Mesodermal cell (in vitro differentiated cells): ENCODE measurements at regions not wholly inside any gene's neighbourhood (a gene's known extent, or its start where the extent isn't known, plus 50 kb on each side); places are given as distances from the start of the nearest gene placed in this dataset.

Experiments
- H3K27ac ChIP-seq: 2 replicates; pipeline ENCODE4 v1.7.0; 2013; ENCODE audit warnings: mild to moderate bottlenecking, low read depth, low read length, moderate library complexity; ENCODE audit not compliant: severe bottlenecking
- H3K36me3 ChIP-seq: 2 replicates; pipeline ENCODE4 v1.7.1; 2013; ENCODE audit warnings: mild to moderate bottlenecking, low read length, moderate library complexity; ENCODE audit not compliant: control insufficient read depth, insufficient read depth
- H3K4me1 ChIP-seq: one replicate; pipeline ENCODE4 v1.7.1; 2013; ENCODE audit warnings: mild to moderate bottlenecking, low read length; ENCODE audit not compliant: insufficient read depth, control insufficient read depth, poor library complexity, severe bottlenecking
- H3K4me3 ChIP-seq: 2 replicates; pipeline ENCODE4 v1.7.0; 2013; ENCODE audit warnings: low read length, control low read depth, mild to moderate bottlenecking; ENCODE audit not compliant: insufficient read depth, poor library complexity, severe bottlenecking; ENCODE audit errors: extremely low read depth
- H3K9me3 ChIP-seq: 2 replicates; pipeline ENCODE4 v1.7.1; 2013; ENCODE audit warnings: mild to moderate bottlenecking, low read length, moderate library complexity; ENCODE audit not compliant: control insufficient read depth
- WGBS, 2 experiments: methylation state at CpG; one replicate each; pipeline ENCODE4 v1.1.5; 2013; ENCODE audit warnings: missing lambda C conversion rate in 2 of 2; ENCODE audit not compliant: insufficient coverage in 2 of 2; 5-methylcytosine and 5-hydroxymethylcytosine counted together

GRCh38 chr7:156456032-156456431 is 184.5 kb upstream of the RNF32 start:
- no peaks in the 10 kb centered on the region for H3K9me3 ChIP-seq
- H3K4me1 ChIP-seq: no peaks in the 10 kb centered on the region
- H3K36me3 ChIP-seq: no peaks in the 10 kb centered on the region
- H3K27ac ChIP-seq: no peak overlapping the region
- WGBS, 2 experiments: 85 to 88% methylated on average over 5 of the region's 8 CpGs
- H3K4me3 ChIP-seq: no peak overlapping the region

- H3K27ac ChIP-seq: no peak overlapping the region
- no peaks in the 10 kb centered on the region for H3K36me3 ChIP-seq
- WGBS, 2 experiments: 80 to 83% methylated on average over 1 to 2 of the region's 3 CpGs
- no peak overlapping the region for H3K4me3 ChIP-seq
- H3K4me1 ChIP-seq: no peaks in the 10 kb centered on the region
- H3K9me3 ChIP-seq: no peaks in the 10 kb centered on the region
Measured at GRCh38 chr7:156450473-156450872, 190.1 kb upstream of the RNF32 start.

DNA sequence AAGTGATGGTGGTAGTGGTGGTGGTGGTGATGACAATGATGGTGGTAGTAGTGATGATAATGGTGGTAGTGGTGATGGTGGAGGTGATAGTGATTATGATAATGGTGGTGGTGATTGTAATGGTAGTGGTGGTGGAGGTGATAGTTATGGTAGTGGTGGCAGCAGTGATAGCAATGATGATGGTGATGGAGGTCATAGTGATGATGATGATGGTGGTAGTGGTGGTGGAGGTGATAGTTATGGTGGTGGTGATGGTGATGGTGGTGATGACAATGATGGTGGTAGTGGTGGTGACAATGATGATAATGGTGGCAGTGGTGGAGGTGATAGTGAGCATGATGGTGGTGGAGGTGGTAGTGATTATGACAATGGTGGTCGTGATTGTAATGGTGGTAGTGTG is 191.7 kb upstream of the RNF32 start:
- Histone ChIP-seq H3K9me3 (no peaks in the 10 kb centered on the region), H3K27ac (no peak overlapping the region), H3K4me1 (no peaks in the 10 kb centered on the region), H3K4me3 (no peak overlapping the region), H3K36me3 (no peaks in the 10 kb centered on the region)
- 67 to 85% methylated on average over 1 of the region's 1 CpG for WGBS, 2 experiments

- Histone ChIP-seq H3K36me3 (no peaks in the 10 kb centered on the region), H3K4me3 (no peak overlapping the region), H3K9me3 (no peaks in the 10 kb centered on the region), H3K4me1 (no peaks in the 10 kb centered on the region), H3K27ac (no peak overlapping the region)
Measured at GRCh38 chr7:156446990-156447389, 193.6 kb upstream of the RNF32 start.

DNA sequence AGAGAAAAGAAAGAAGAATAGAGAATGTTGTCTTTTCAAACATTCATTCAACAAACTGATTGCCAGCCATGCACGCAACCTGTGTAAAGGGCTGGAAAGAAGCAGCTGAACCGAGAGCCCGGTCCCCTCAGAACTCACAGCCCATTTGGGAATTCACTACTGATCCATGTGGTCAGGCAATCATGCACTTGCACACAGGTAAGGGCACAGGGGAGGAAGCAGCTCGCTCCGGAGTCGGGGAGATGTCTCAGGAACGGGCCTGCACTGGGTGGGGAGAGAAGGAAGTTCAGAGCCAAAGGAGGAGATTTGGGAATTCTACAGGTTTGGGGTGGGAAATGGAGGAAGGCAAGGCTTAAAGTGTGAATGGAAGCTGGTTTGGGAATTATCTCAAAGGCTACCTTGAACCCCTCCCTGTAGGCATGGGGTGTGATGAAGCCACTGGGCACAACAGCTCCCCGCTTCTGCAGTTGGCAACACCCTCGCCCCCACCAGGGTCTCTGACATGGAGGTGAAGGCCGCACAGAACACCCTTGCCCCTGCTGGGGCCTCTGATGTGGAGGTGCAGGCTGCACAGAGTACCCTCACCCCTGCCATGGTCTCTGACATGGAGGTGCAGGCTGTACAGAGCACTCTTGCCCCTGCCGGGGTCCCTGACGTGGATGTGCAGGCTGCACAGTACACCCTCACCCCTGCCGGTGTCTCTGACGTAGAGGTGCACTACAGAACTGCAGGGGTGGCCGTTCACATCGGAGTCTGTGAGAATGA is 194.4 kb upstream of the RNF32 start:
- no peaks in the 10 kb centered on the region for H3K9me3 ChIP-seq
- H3K4me3 ChIP-seq: no peak overlapping the region
- no peak overlapping the region for H3K27ac ChIP-seq
- no peaks in the 10 kb centered on the region for H3K36me3 ChIP-seq
- H3K4me1 ChIP-seq: no peaks in the 10 kb centered on the region
- 85 to 87% methylated on average over 15 of the region's 16 CpGs for WGBS, 2 experiments

DNA sequence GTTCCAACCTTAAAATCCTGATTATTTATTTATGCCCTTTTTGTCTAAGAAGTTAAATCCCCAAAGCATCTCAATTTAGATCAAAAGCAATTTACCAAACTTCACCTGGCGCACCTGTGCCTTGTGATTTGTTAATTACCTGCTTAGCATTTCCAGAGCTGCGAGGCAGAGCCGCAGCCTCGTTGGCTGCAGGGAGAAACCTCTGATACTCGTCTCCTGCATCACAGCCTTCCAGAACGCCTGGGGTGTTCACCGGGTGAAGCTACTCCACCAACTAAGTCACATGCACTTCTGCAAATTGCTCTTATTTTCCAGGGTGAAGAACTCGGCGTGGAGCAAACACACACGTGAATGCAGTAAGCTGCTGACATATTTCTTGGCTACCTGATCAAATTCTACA is 198.1 kb upstream of the RNF32 start:
- no peaks in the 10 kb centered on the region for H3K9me3 ChIP-seq
- WGBS, 2 experiments: 81% methylated on average over 10 of the region's 10 CpGs
- H3K4me3 ChIP-seq: no peak overlapping the region
- H3K4me1 ChIP-seq: no peaks in the 10 kb centered on the region
- no peaks in the 10 kb centered on the region for H3K36me3 ChIP-seq
- no peak overlapping the region for H3K27ac ChIP-seq

GRCh38 chr7:156440456-156440855 is 200.1 kb upstream of the RNF32 start:
- H3K4me3 ChIP-seq: no peak overlapping the region
- 91 to 92% methylated on average over 11 to 13 of the region's 13 CpGs for WGBS, 2 experiments
- no peaks in the 10 kb centered on the region for H3K9me3 ChIP-seq
- H3K27ac ChIP-seq: no peak overlapping the region
- no peaks in the 10 kb centered on the region for H3K36me3 ChIP-seq
- no peaks in the 10 kb centered on the region for H3K4me1 ChIP-seq

DNA sequence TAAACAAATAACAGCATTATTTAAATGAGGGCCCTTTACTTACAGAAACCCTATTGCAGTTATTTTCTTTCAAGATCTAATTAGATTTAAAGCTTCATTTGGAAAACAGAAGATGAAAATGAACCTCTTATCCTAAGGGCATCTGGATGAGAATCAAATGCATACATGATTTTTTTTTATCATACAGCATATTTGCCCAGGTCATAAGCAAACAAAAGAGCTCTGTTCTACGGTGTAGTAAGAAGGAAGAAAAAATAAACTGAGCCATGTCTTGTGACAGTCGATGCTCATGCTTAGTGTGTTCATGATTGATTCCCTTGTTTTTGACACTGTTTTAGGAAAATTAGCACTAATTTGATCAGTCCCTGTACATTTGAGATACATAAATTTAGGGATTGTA is 202.6 kb upstream of the RNF32 start:
- Histone ChIP-seq H3K4me1 (no peaks in the 10 kb centered on the region), H3K9me3 (no peaks in the 10 kb centered on the region), H3K4me3 (no peak overlapping the region), H3K27ac (no peak overlapping the region), H3K36me3 (no peaks in the 10 kb centered on the region)
- 83 to 100% methylated on average over 1 to 2 of the region's 2 CpGs for WGBS, 2 experiments

DNA sequence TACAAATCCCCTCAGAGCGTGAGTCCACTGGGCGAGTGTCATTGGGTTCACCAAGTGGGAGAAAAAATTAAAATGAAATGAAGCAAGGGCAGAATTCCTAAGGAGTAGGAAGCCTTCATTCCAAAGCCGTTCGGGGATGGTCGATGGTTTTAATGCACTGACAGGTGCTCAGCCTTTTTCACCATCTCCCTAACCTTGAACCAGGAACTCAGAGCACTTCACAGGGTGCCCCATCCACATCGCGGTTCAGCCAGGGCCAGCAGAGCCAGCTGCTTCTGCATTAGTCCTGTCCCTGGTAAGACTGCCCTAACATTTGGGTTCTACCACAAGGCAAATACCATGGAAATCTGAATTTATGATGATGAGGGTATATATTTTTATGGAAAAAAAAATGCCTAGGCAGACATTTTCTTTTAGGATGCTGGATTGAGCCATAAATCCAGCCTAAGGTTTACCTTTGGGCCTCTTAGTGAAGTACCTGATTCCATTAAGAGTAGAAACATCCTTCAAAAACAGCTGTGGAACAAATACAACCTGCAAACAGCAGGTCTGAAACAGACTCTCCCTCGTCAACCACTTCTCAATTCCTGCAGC is 203.5 kb upstream of the RNF32 start:
- WGBS, 2 experiments: 88 to 92% methylated on average over 5 to 6 of the region's 8 CpGs
- no peaks in the 10 kb centered on the region for H3K4me1 ChIP-seq
- H3K4me3 ChIP-seq: no peak overlapping the region
- no peaks in the 10 kb centered on the region for H3K9me3 ChIP-seq
- H3K27ac ChIP-seq: no peak overlapping the region
- no peaks in the 10 kb centered on the region for H3K36me3 ChIP-seq

GRCh38 chr7:156435486-156436231 is 204.9 kb upstream of the RNF32 start:
- WGBS, 2 experiments: 88 to 89% methylated on average over 8 to 10 of the region's 12 CpGs
- no peaks in the 10 kb centered on the region for H3K36me3 ChIP-seq
- H3K4me3 ChIP-seq: no peak overlapping the region
- no peaks in the 10 kb centered on the region for H3K4me1 ChIP-seq
- H3K9me3 ChIP-seq: no peaks in the 10 kb centered on the region
- no peak overlapping the region for H3K27ac ChIP-seq

DNA sequence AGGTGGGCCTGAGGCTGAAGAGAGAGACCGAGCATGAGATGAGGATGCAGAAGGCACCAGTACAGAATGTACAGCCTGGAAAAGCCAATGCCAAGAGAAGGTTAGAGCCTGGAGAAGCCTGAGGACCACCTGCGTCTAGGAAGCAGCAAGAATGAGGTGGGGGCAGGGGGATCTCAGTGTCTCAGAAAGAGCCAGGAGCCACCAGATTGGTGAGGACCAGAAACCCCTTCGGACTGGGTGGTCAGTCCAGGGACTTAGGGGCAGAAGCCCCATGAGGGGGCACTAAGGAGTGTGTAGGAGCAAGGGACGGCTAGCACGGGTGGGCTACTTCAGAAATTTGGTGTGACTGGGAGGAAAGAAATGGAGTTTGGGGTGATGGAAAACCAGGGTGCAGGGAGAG is 205.9 kb upstream of the RNF32 start:
- no peak overlapping the region for H3K4me3 ChIP-seq
- no peaks in the 10 kb centered on the region for H3K9me3 ChIP-seq
- WGBS, 2 experiments: 67 to 69% methylated on average over 5 of the region's 5 CpGs
- H3K27ac ChIP-seq: no peak overlapping the region
- H3K36me3 ChIP-seq: no peaks in the 10 kb centered on the region
- H3K4me1 ChIP-seq: no peaks in the 10 kb centered on the region
